Body of pancreas (tissue), 4 donors: ENCODE measurements at regions not wholly inside any gene's neighbourhood (a gene's known extent, or its start where the extent isn't known, plus 50 kb on each side); places are given as distances from the start of the nearest gene placed in this dataset.
"Not testable (repeated sequence)": the region's sequence is repeated elsewhere in the genome, so short reads cannot be mapped to it uniquely, and the experiment has no call there.

Source experiments
- ATAC-seq: fragments of 150-250 bp; one replicate; pipeline ENCODE4 v1.9.1; 2016
- DNase-seq, 4 donors: peaks; one replicate each; pipeline ENCODE4 v3.0.0-alpha.2; 2019
- H3K27ac ChIP-seq, 4 donors: fragments of 200-600 bp; sonication (generic); 1 replicate in 3 of 4; 2 replicates in 1 of 4; pipeline versions ENCODE4 v1.5.1 to v1.6.1; 2016 to 2019; ENCODE audit warnings: mild to moderate bottlenecking in 1 of 4, mixed read lengths in 1 of 4, moderate library complexity in 1 of 4
- H3K27me3 ChIP-seq, 2 donors: fragments of 200-600 bp; sonication (generic); one replicate each; pipeline ENCODE4 v1.6.0; 2016; ENCODE audit warnings: mild to moderate bottlenecking in 1 of 2
- H3K36me3 ChIP-seq, 2 donors: fragments of 200-600 bp; sonication (generic); replicated peaks in 1 of 2; 2 replicates each; pipeline ENCODE4 v1.5.1; 2016; ENCODE audit warnings: low read depth in 2 of 2; ENCODE audit not compliant: insufficient read depth in 1 of 2
- H3K4me1 ChIP-seq: fragments of 200-600 bp; sonication (generic); one replicate; pipeline ENCODE4 v1.6.0; 2016
- H3K4me3 ChIP-seq, 2 donors: fragments of 200-600 bp; sonication (generic); 1 replicate in 1 of 2; 2 replicates in 1 of 2; pipeline ENCODE4 v1.5.1; 2016 to 2019
- H3K9me3 ChIP-seq, 3 donors: fragments of 200-600 bp; sonication (generic); 1 replicate in 2 of 3; 2 replicates in 1 of 3; pipeline ENCODE4 v1.5.1; 2016
- POLR2A ChIP-seq, 3 donors: fragments of 450-650 bp; IDR thresholded peaks; one replicate each; pipeline ENCODE4 v1.6.1; 2016; ENCODE audit warnings: antibody characterized with exemption in 3 of 3, mild to moderate bottlenecking in 2 of 3
- WGBS, 2 donors: methylation state at CpG; one replicate each; pipeline ENCODE4 v1.1.5; 2017; 5-methylcytosine and 5-hydroxymethylcytosine counted together
- intact Hi-C: fragments of 100-400 bp; cut with DNase I; formaldehyde crosslinking; loops from one replicate; pipeline ENCODE4 v1.15.1; 2023
- TF ChIP-seq, protein P1 (sequence below), 7 experiments: fragments of 450-650 bp in 4 of 7; fragments of 200-600 bp in 3 of 7; sonication (generic) in 3 of 7; IDR thresholded peaks; one replicate each; pipeline ENCODE4 v1.5.1; 2016 to 2019; ENCODE audit warnings: antibody characterized with exemption in 7 of 7

DNA sequence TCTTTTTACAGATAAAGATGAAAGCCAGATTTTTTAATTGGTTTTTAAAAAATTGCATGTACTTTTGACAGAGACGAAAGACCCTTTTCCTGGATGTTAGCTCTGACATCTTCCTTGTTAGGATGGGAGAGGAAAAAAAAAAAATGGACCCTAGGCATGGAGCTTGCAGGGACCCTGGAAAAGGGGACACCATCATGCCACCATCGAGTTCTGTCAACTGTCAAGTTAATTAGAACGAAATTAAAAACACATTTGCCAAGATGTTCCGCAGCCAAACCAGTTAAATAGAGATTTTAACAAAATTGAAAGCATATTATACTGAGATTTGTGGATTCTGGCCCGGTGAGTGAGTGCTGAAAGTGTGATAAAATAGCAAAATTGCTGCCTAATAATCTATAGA is 202.6 kb downstream of the BUB3 start:
- Histone ChIP-seq H3K4me1 (no peaks in the 10 kb centered on the region), H3K27ac (no peak overlapping the region), H3K27me3 (no peaks in the 10 kb centered on the region), H3K4me3 (no peak overlapping the region), H3K36me3 (no peaks in the 10 kb centered on the region), H3K9me3 (no peaks in the 10 kb centered on the region)
- no peak for ATAC-seq
- TF ChIP-seq POLR2A (IDR thresholded peaks at IDR 0.05) = no peak
- TF ChIP-seq, protein P1, sequence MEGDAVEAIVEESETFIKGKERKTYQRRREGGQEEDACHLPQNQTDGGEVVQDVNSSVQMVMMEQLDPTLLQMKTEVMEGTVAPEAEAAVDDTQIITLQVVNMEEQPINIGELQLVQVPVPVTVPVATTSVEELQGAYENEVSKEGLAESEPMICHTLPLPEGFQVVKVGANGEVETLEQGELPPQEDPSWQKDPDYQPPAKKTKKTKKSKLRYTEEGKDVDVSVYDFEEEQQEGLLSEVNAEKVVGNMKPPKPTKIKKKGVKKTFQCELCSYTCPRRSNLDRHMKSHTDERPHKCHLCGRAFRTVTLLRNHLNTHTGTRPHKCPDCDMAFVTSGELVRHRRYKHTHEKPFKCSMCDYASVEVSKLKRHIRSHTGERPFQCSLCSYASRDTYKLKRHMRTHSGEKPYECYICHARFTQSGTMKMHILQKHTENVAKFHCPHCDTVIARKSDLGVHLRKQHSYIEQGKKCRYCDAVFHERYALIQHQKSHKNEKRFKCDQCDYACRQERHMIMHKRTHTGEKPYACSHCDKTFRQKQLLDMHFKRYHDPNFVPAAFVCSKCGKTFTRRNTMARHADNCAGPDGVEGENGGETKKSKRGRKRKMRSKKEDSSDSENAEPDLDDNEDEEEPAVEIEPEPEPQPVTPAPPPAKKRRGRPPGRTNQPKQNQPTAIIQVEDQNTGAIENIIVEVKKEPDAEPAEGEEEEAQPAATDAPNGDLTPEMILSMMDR (IDR thresholded peaks at IDR 0.05) = no peak
- WGBS, 2 donors = 52 to 59% methylated on average over 5 of the region's 5 CpGs
- intact Hi-C loops = no loop called here
- DNase-seq = no peak

DNA sequence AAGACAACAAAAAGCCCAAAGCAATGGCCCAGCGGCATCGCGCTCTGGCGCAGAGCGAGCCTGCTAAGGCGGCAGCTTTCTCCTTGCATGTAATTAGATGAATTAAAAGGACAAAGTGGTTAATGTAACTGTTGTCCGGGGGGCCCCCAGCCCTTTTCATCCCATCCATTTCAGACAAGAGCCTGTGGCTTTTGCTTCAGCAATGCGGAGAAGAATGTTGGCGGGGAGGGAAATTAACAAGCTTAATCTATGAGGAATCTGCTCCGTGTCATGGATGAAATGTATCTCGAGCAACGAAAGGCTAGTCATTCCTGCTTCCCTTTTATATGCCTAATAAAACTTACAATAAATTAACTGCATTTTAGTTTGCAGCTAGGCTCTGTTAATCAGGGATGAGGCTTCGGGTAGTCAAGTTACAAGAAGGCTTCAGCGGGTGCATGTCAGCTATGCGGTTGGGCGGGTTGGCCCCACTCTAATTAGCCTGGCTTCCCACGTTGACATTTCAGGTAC is 203.3 kb downstream of the BUB3 start:
- TF ChIP-seq POLR2A (IDR thresholded peaks at IDR 0.05) = no peak
- TF ChIP-seq, protein P1 (IDR thresholded peaks at IDR 0.05) = no peak
- 44 to 58% methylated on average over 17 of the region's 17 CpGs for WGBS, 2 donors
- no peak overlapping the region for H3K27ac ChIP-seq
- no peaks in the 10 kb centered on the region for H3K4me1 ChIP-seq
- H3K4me3 ChIP-seq = no peak overlapping the region
- intact Hi-C loops = no loop called here
- no peaks in the 10 kb centered on the region for H3K27me3 ChIP-seq
- no peak for ATAC-seq
- DNase-seq = no peak
- H3K36me3 ChIP-seq = no peaks in the 10 kb centered on the region
- no peaks in the 10 kb centered on the region for H3K9me3 ChIP-seq

DNA sequence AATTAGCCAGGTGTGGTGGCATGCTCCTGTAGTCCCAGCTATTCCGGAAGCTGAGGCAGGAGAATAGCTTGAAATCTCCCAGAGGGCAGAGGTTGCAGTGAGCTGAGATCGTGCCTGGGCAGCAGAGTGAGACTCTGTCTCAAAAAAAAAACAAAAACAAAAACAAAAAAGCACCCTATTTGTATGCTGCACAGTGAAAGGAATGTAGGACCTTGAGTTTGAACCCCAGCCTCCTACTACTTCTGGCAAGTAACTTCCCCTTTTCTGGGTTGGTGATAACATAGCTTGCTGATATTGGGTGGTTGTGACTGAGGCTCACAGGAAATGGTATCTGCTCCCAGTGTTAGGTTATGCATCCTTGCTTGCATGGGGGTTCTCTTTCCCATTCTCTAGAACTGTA is 205.3 kb downstream of the BUB3 start:
- TF ChIP-seq, protein P1 (IDR thresholded peaks at IDR 0.05) = no peak
- no peak for TF ChIP-seq POLR2A (IDR thresholded peaks at IDR 0.05)
- intact Hi-C loops = no loop called here

DNA sequence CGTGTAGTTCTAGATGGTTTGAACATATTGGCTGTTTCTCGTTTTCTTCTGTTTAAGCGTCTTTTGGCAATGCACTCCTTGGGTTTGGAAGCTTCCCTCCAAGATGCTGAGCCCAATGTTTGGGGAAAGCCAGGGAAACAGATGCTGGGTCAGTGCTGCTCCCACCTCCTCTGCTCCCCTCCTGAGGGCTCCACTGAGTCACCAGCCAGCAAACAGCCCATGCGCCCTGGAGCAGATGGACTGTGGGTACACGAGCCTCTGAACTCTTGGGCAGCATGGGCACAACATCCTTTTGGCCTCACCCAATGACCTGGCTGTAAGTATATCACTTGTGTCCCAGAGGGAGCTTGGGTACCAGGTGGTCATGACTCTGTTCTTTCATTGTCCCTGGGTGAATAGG is 207.6 kb downstream of the BUB3 start:
- Histone ChIP-seq H3K4me3 (no peak overlapping the region), H3K27me3 (no peaks in the 10 kb centered on the region), H3K9me3 (no peaks in the 10 kb centered on the region), H3K27ac (no peak overlapping the region), H3K4me1 (no peaks in the 10 kb centered on the region), H3K36me3 (no peaks in the 10 kb centered on the region)
- ATAC-seq = no peak
- TF ChIP-seq, protein P1 (IDR thresholded peaks at IDR 0.05) = no peak
- no peak for TF ChIP-seq POLR2A (IDR thresholded peaks at IDR 0.05)
- 65 to 79% methylated on average over 5 of the region's 5 CpGs for WGBS, 2 donors
- intact Hi-C loops = no loop called here
- DNase-seq = no peak

More for the DNA sequence above, 205.3 kb downstream of the BUB3 start:
- ATAC-seq (no peak), DNase-seq (no peak)
- Histone ChIP-seq H3K27ac (no peak overlapping the region), H3K4me3 (no peak overlapping the region), H3K9me3 (no peaks in the 10 kb centered on the region), H3K27me3 (no peaks in the 10 kb centered on the region), H3K4me1 (no peaks in the 10 kb centered on the region), H3K36me3 (no peaks in the 10 kb centered on the region)
- 68 to 69% methylated on average over 2 of the region's 2 CpGs for WGBS, 2 donors

DNA sequence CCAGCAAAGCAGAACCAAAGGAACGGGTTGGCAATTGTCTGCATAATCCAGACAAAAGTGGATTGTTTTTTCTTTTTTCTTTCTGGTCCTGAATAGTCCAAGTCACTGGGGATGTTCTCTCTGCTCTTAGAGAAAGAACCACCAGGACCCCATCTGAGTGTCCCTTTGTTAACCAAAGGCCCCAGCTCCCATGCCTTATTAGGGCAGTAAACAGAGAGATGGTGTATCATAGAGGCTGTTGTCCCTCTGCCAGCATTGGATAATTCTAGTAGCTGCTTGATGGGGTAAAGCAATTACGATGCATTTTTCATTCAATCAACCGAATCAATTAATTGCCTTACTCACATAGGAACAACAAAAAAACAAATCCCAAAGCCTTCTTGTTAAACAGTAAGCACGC is 213.0 kb downstream of the BUB3 start:
- ATAC-seq (no peak), DNase-seq (no peak)
- H3K36me3 ChIP-seq = no peaks in the 10 kb centered on the region
- no peak overlapping the region for H3K4me3 ChIP-seq
- 76 to 80% methylated on average over 4 of the region's 4 CpGs for WGBS, 2 donors
- intact Hi-C loops = no loop called here
- H3K9me3 ChIP-seq = no peaks in the 10 kb centered on the region
- no peaks in the 10 kb centered on the region for H3K4me1 ChIP-seq
- H3K27me3 ChIP-seq = no peaks in the 10 kb centered on the region
- H3K27ac ChIP-seq = no peak overlapping the region
- TF ChIP-seq, protein P1 (IDR thresholded peaks at IDR 0.05) = no peak
- TF ChIP-seq POLR2A (IDR thresholded peaks at IDR 0.05) = no peak

DNA sequence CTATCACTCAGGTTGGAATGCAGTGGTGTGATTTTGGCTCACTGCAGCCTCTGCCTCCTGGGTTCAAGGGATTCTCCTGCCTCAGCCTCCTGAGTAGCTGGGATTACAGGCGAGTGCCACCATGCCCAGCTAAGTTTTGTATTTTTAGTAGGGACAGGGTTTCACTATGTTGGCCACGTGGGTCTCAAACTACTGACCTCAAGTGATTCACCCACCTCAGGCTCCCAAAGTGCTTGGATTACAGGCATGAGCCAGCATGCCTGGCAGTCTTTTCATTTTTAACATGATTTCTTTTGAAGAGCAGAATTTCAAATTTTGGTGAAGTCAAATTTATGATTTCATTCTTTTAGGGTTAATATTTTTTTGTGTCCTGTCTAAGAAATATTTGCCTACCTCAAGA is 217.4 kb downstream of the BUB3 start:
- WGBS, 2 donors = 28 to 49% methylated on average over 2 of the region's 2 CpGs
- H3K27me3 ChIP-seq, intact Hi-C loops, DNase-seq, H3K4me1 ChIP-seq, ATAC-seq, H3K27ac ChIP-seq, H3K9me3 ChIP-seq, H3K36me3 ChIP-seq, H3K4me3 ChIP-seq: not testable (repeated sequence)
